Endometrial microvascular endothelial cells (primary cell): ENCODE measurements at regions not wholly inside any gene's neighbourhood (a gene's known extent, or its start where the extent isn't known, plus 50 kb on each side); places are given as distances from the start of the nearest gene placed in this dataset.

Experiments
- in situ Hi-C: cut with HindIII; loops from 2 replicates; pipeline ENCODE4 v1.10.0; 2017; ENCODE audit warnings: low sequenced_read_pairs, low pct_unique_long_range_greater_than_20kb; ENCODE audit errors: inconsistent ontology term

- in situ Hi-C loops: no loop called here
These were observed 119.5 kb upstream of the MTAP start for GRCh38 chr9:21682981-21683380.

GRCh38 chr9:21683484-21684175 is 118.8 kb upstream of the MTAP start:
- in situ Hi-C loops: no loop called here

- in situ Hi-C loops: no loop called here
These were observed 118.2 kb upstream of the MTAP start for GRCh38 chr9:21684231-21684630.

- in situ Hi-C loops: no loop called here
These were observed 117.5 kb upstream of the MTAP start for GRCh38 chr9:21684831-21685362.

GRCh38 chr9:21685502-21685901 is 116.9 kb upstream of the MTAP start:
- in situ Hi-C loops: no loop called here

GRCh38 chr9:21686738-21687137 is 115.7 kb upstream of the MTAP start:
- in situ Hi-C loops: no loop called here

- in situ Hi-C loops: no loop called here
These were observed 115.1 kb upstream of the MTAP start for GRCh38 chr9:21687351-21687750.

GRCh38 chr9:21688108-21689102 is 114.0 kb upstream of the MTAP start:
- in situ Hi-C loops: no loop called here

- in situ Hi-C loops: no loop called here
These were observed 112.6 kb upstream of the MTAP start for GRCh38 chr9:21689854-21690253.

GRCh38 chr9:21690561-21690960 is 111.9 kb upstream of the MTAP start:
- in situ Hi-C loops: no loop called here

- in situ Hi-C loops: no loop called here
These were observed 110.0 kb upstream of the MTAP start for GRCh38 chr9:21692390-21692789.

- in situ Hi-C loops: no loop called here
These were observed 108.0 kb upstream of the MTAP start for GRCh38 chr9:21694424-21694823.

- in situ Hi-C loops: no loop called here
These were observed 107.0 kb upstream of the MTAP start for GRCh38 chr9:21695443-21695842.

- in situ Hi-C loops: no loop called here
These were observed 106.5 kb upstream of the MTAP start for GRCh38 chr9:21695874-21696341.

GRCh38 chr9:21696411-21696871 is 106.0 kb upstream of the MTAP start:
- in situ Hi-C loops: no loop called here

- in situ Hi-C loops: no loop called here
These were observed 94.2 kb upstream of the MTAP start for GRCh38 chr9:21708260-21708711.

GRCh38 chr9:21708856-21709255 is 93.6 kb upstream of the MTAP start:
- in situ Hi-C loops: no loop called here

GRCh38 chr9:21709464-21710058 is 92.9 kb upstream of the MTAP start:
- in situ Hi-C loops: no loop called here

GRCh38 chr9:21710548-21711191 is 91.8 kb upstream of the MTAP start:
- in situ Hi-C loops: no loop called here
